SK-N-SH (cell line): ENCODE measurements at regions not wholly inside any gene's neighbourhood (a gene's known extent, or its start where the extent isn't known, plus 50 kb on each side); places are given as distances from the start of the nearest gene placed in this dataset.

Source experiments
- CTCF ChIP-seq: fragments of 200-600 bp; sonication (generic); IDR thresholded peaks from 2 replicates; pipeline ENCODE4 v1.6.1; 2017; ENCODE audit warnings: antibody characterized with exemption, mild to moderate bottlenecking, moderate library complexity
- ELF1 ChIP-seq: IDR thresholded peaks from 2 replicates; pipeline ENCODE4 v1.4.0; 2012
- EP300 ChIP-seq, 2 experiments: IDR thresholded peaks; 2 replicates each; pipeline versions ENCODE4 v1.4.0 to v1.6.1; 2012; ENCODE audit warnings: borderline replicate concordance in 1 of 2, low read depth in 1 of 2, low read length in 1 of 2
- POLR2AphosphoS5 ChIP-seq: IDR thresholded peaks from 2 replicates; pipeline ENCODE4 v1.6.1; 2012; ENCODE audit warnings: low read depth, low read length
- TF ChIP-seq, protein P1 (sequence below): fragments of 150-350 bp; IDR thresholded peaks from 2 replicates; pipeline ENCODE4 v1.6.1; 2017; ENCODE audit warnings: antibody characterized with exemption, low read length, low read depth, borderline replicate concordance

GRCh38 chr10:90089719-90090118, 388.3 kb downstream of the KIF20B start:
- TF ChIP-seq POLR2AphosphoS5 (no peak), EP300 (IDR thresholded peaks at IDR 0.05; ENCODE audit: borderline replicate concordance in 1 of 2, low read depth in 1 of 2, low read length in 1 of 2) (no peak), CTCF (no peak), ELF1 (no peak)
- TF ChIP-seq, protein P1, sequence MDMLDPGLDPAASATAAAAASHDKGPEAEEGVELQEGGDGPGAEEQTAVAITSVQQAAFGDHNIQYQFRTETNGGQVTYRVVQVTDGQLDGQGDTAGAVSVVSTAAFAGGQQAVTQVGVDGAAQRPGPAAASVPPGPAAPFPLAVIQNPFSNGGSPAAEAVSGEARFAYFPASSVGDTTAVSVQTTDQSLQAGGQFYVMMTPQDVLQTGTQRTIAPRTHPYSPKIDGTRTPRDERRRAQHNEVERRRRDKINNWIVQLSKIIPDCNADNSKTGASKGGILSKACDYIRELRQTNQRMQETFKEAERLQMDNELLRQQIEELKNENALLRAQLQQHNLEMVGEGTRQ = no peak
